ENCODE measurements at regions not wholly inside any gene's neighbourhood (a gene's known extent, or its start where the extent isn't known, plus 50 kb on each side); places are given as distances from the start of the nearest gene placed in this dataset.

- H3K27ac ChIP-seq (ENCODE audit: low read depth, low read length) = no peak overlapping the region
- H3K27me3 ChIP-seq (ENCODE audit: insufficient read depth, low read length) = peaks cover 28% of the 10 kb centered on the region; the same call in 1 of the 2 replicates
- no peaks in the 10 kb centered on the region for H3K79me2 ChIP-seq (ENCODE audit: control insufficient read depth, insufficient read depth, low read length, unreplicated experiment)
- no peak overlapping the region for H2AFZ ChIP-seq (ENCODE audit: low read length, unreplicated experiment)
- H3K4me1 ChIP-seq (ENCODE audit: control insufficient read depth, insufficient read depth, low read length, unreplicated experiment) = no peaks in the 10 kb centered on the region
- H3K36me3 ChIP-seq (ENCODE audit: insufficient read depth, low read length) = no peaks in the 10 kb centered on the region
- H3K4me3 ChIP-seq (ENCODE audit: low read depth, low read length) = no peak overlapping the region
These were observed 134.5 kb downstream of the URB2 start for GRCh38 chr1:229760478-229760996.

- Histone ChIP-seq H3K4me3 (ENCODE audit: low read depth, low read length) (no peak overlapping the region), H3K27me3 (ENCODE audit: insufficient read depth, low read length) (peaks cover 46% of the 10 kb centered on the region), H3K79me2 (ENCODE audit: control insufficient read depth, insufficient read depth, low read length, unreplicated experiment) (no peaks in the 10 kb centered on the region), H2AFZ (ENCODE audit: low read length, unreplicated experiment) (no peak overlapping the region), H3K4me1 (ENCODE audit: control insufficient read depth, insufficient read depth, low read length, unreplicated experiment) (no peaks in the 10 kb centered on the region), H3K36me3 (ENCODE audit: insufficient read depth, low read length) (no peaks in the 10 kb centered on the region), H3K27ac (ENCODE audit: low read depth, low read length) (no peak overlapping the region)
These were observed 136.8 kb downstream of the URB2 start for GRCh38 chr1:229762891-229763290.

- no peaks in the 10 kb centered on the region for H3K36me3 ChIP-seq (ENCODE audit: insufficient read depth, low read length)
- H3K4me3 ChIP-seq (ENCODE audit: low read depth, low read length) = no peak overlapping the region
- no peak overlapping the region for H2AFZ ChIP-seq (ENCODE audit: low read length, unreplicated experiment)
- no peaks in the 10 kb centered on the region for H3K79me2 ChIP-seq (ENCODE audit: control insufficient read depth, insufficient read depth, low read length, unreplicated experiment)
- H3K27me3 ChIP-seq (ENCODE audit: insufficient read depth, low read length) = peaks cover 52% of the 10 kb centered on the region
- H3K4me1 ChIP-seq (ENCODE audit: control insufficient read depth, insufficient read depth, low read length, unreplicated experiment) = no peaks in the 10 kb centered on the region
- no peak overlapping the region for H3K27ac ChIP-seq (ENCODE audit: low read depth, low read length)
These were observed 142.2 kb downstream of the URB2 start for GRCh38 chr1:229768232-229768631.

GRCh38 chr1:229769006-229769405, 143.0 kb downstream of the URB2 start:
- Histone ChIP-seq H3K4me1 (ENCODE audit: control insufficient read depth, insufficient read depth, low read length, unreplicated experiment) (no peaks in the 10 kb centered on the region), H3K27ac (ENCODE audit: low read depth, low read length) (no peak overlapping the region), H3K36me3 (ENCODE audit: insufficient read depth, low read length) (no peaks in the 10 kb centered on the region), H3K4me3 (ENCODE audit: low read depth, low read length) (no peak overlapping the region), H3K27me3 (ENCODE audit: insufficient read depth, low read length) (peaks cover 52% of the 10 kb centered on the region), H3K79me2 (ENCODE audit: control insufficient read depth, insufficient read depth, low read length, unreplicated experiment) (no peaks in the 10 kb centered on the region), H2AFZ (ENCODE audit: low read length, unreplicated experiment) (no peak overlapping the region)

- Histone ChIP-seq H3K4me3 (ENCODE audit: low read depth, low read length) (no peak overlapping the region), H3K79me2 (ENCODE audit: control insufficient read depth, insufficient read depth, low read length, unreplicated experiment) (no peaks in the 10 kb centered on the region), H3K4me1 (ENCODE audit: control insufficient read depth, insufficient read depth, low read length, unreplicated experiment) (no peaks in the 10 kb centered on the region), H3K36me3 (ENCODE audit: insufficient read depth, low read length) (no peaks in the 10 kb centered on the region), H2AFZ (ENCODE audit: low read length, unreplicated experiment) (no peak overlapping the region), H3K27me3 (ENCODE audit: insufficient read depth, low read length) (peaks cover 47% of the 10 kb centered on the region), H3K27ac (ENCODE audit: low read depth, low read length) (no peak overlapping the region)
These were observed 143.8 kb downstream of the URB2 start for GRCh38 chr1:229769809-229770208.

GRCh38 chr1:229778794-229779193, 152.7 kb downstream of the URB2 start:
- no peaks in the 10 kb centered on the region for H3K36me3 ChIP-seq (ENCODE audit: insufficient read depth, low read length)
- no peaks in the 10 kb centered on the region for H3K4me1 ChIP-seq (ENCODE audit: control insufficient read depth, insufficient read depth, low read length, unreplicated experiment)
- H3K4me3 ChIP-seq (ENCODE audit: low read depth, low read length) = no peak overlapping the region
- H2AFZ ChIP-seq (ENCODE audit: low read length, unreplicated experiment) = no peak overlapping the region
- H3K79me2 ChIP-seq (ENCODE audit: control insufficient read depth, insufficient read depth, low read length, unreplicated experiment) = no peaks in the 10 kb centered on the region
- no peak overlapping the region for H3K27ac ChIP-seq (ENCODE audit: low read depth, low read length)
- peaks cover 45% of the 10 kb centered on the region for H3K27me3 ChIP-seq (ENCODE audit: insufficient read depth, low read length)

- Histone ChIP-seq H3K4me1 (ENCODE audit: control insufficient read depth, insufficient read depth, low read length, unreplicated experiment) (no peaks in the 10 kb centered on the region), H3K79me2 (ENCODE audit: control insufficient read depth, insufficient read depth, low read length, unreplicated experiment) (no peaks in the 10 kb centered on the region), H3K36me3 (ENCODE audit: insufficient read depth, low read length) (no peaks in the 10 kb centered on the region), H2AFZ (ENCODE audit: low read length, unreplicated experiment) (no peak overlapping the region), H3K27me3 (ENCODE audit: insufficient read depth, low read length) (peaks cover 47% of the 10 kb centered on the region), H3K4me3 (ENCODE audit: low read depth, low read length) (no peak overlapping the region), H3K27ac (ENCODE audit: low read depth, low read length) (no peak overlapping the region)
These were observed 155.4 kb downstream of the URB2 start for GRCh38 chr1:229781453-229781852.

GRCh38 chr1:229782469-229782868, 156.4 kb downstream of the URB2 start:
- Histone ChIP-seq H3K27ac (ENCODE audit: low read depth, low read length) (no peak overlapping the region), H3K27me3 (ENCODE audit: insufficient read depth, low read length) (peaks cover 53% of the 10 kb centered on the region), H3K36me3 (ENCODE audit: insufficient read depth, low read length) (no peaks in the 10 kb centered on the region), H3K4me1 (ENCODE audit: control insufficient read depth, insufficient read depth, low read length, unreplicated experiment) (no peaks in the 10 kb centered on the region), H3K79me2 (ENCODE audit: control insufficient read depth, insufficient read depth, low read length, unreplicated experiment) (no peaks in the 10 kb centered on the region), H2AFZ (ENCODE audit: low read length, unreplicated experiment) (no peak overlapping the region), H3K4me3 (ENCODE audit: low read depth, low read length) (no peak overlapping the region)

- Histone ChIP-seq H3K27me3 (ENCODE audit: insufficient read depth, low read length) (peaks cover 50% of the 10 kb centered on the region), H3K27ac (ENCODE audit: low read depth, low read length) (no peak overlapping the region), H3K79me2 (ENCODE audit: control insufficient read depth, insufficient read depth, low read length, unreplicated experiment) (no peaks in the 10 kb centered on the region), H3K4me1 (ENCODE audit: control insufficient read depth, insufficient read depth, low read length, unreplicated experiment) (no peaks in the 10 kb centered on the region), H2AFZ (ENCODE audit: low read length, unreplicated experiment) (no peak overlapping the region), H3K4me3 (ENCODE audit: low read depth, low read length) (no peak overlapping the region), H3K36me3 (ENCODE audit: insufficient read depth, low read length) (no peaks in the 10 kb centered on the region)
These were observed 158.8 kb downstream of the URB2 start for GRCh38 chr1:229784834-229785233.

- Histone ChIP-seq H3K36me3 (ENCODE audit: insufficient read depth, low read length) (no peaks in the 10 kb centered on the region), H3K27me3 (ENCODE audit: insufficient read depth, low read length) (peaks cover 35% of the 10 kb centered on the region), H3K4me1 (ENCODE audit: control insufficient read depth, insufficient read depth, low read length, unreplicated experiment) (no peaks in the 10 kb centered on the region), H3K79me2 (ENCODE audit: control insufficient read depth, insufficient read depth, low read length, unreplicated experiment) (no peaks in the 10 kb centered on the region), H2AFZ (ENCODE audit: low read length, unreplicated experiment) (no peak overlapping the region), H3K4me3 (ENCODE audit: low read depth, low read length) (no peak overlapping the region), H3K27ac (ENCODE audit: low read depth, low read length) (no peak overlapping the region)
These were observed 161.0 kb downstream of the URB2 start for GRCh38 chr1:229786974-229787610.

GRCh38 chr1:229788004-229788403, 162.0 kb downstream of the URB2 start:
- peaks cover 26% of the 10 kb centered on the region for H3K27me3 ChIP-seq (ENCODE audit: insufficient read depth, low read length)
- H2AFZ ChIP-seq (ENCODE audit: low read length, unreplicated experiment) = no peak overlapping the region
- no peaks in the 10 kb centered on the region for H3K4me1 ChIP-seq (ENCODE audit: control insufficient read depth, insufficient read depth, low read length, unreplicated experiment)
- no peak overlapping the region for H3K27ac ChIP-seq (ENCODE audit: low read depth, low read length)
- H3K4me3 ChIP-seq (ENCODE audit: low read depth, low read length) = no peak overlapping the region
- no peaks in the 10 kb centered on the region for H3K36me3 ChIP-seq (ENCODE audit: insufficient read depth, low read length)
- no peaks in the 10 kb centered on the region for H3K79me2 ChIP-seq (ENCODE audit: control insufficient read depth, insufficient read depth, low read length, unreplicated experiment)

Data from ACC112 (cell line).